PC-3 (cell line): ENCODE measurements at regions not wholly inside any gene's neighbourhood (a gene's known extent, or its start where the extent isn't known, plus 50 kb on each side); places are given as distances from the start of the nearest gene placed in this dataset.
"Not testable (repeated sequence)": the region's sequence is repeated elsewhere in the genome, so short reads cannot be mapped to it uniquely, and the experiment has no call there.

Experiments
- CTCF ChIP-seq: fragments of 300-600 bp; sonication (generic); conservative IDR thresholded peaks from 2 replicates; pipeline ENCODE4 v1.5.1; 2017; ENCODE audit warnings: antibody characterized with exemption, low read depth, mild to moderate bottlenecking, low read length
- EZH2 ChIP-seq: fragments of 300-600 bp; sonication (generic); IDR thresholded peaks from one replicate; pipeline ENCODE4 v1.6.1; 2017; ENCODE audit warnings: antibody characterized with exemption, mild to moderate bottlenecking, low read length; ENCODE audit not compliant: unreplicated experiment

DNA sequence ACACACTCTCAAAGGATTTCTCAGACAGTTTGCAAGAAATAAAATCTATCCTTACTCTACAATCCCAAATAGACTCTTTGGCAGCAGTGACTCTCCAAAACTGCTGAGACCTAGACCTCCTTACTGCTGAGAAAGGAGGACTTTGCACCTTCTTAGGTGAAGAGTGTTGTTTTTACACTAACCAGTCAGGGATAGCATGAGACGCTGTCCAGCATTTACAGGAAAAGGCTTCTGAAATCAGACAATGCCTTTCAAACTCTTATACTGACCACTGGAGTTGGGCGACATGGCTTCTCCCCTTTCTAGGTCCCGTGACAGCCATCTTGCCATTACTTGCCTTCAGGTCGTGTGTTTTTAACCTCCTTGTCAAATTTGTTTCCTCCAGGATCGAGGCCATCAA lies 268.4 kb downstream of the S1PR1 start:
- not testable (repeated sequence) for TF ChIP-seq CTCF, EZH2
